22Rv1 (cell line): ENCODE measurements at regions not wholly inside any gene's neighbourhood (a gene's known extent, or its start where the extent isn't known, plus 50 kb on each side); places are given as distances from the start of the nearest gene placed in this dataset.

Experiments used
- H3K27ac ChIP-seq: fragments of 450-650 bp; 2 replicates; pipeline ENCODE4 v1.5.1; 2017
- ZFX ChIP-seq: fragments of 450-650 bp; IDR thresholded peaks from 2 replicates; pipeline ENCODE4 v1.6.1; 2017; ENCODE audit warnings: antibody characterized with exemption, borderline replicate concordance
- TF ChIP-seq, protein P1 (sequence below): fragments of 450-650 bp; IDR thresholded peaks from 2 replicates; pipeline ENCODE4 v1.5.1; 2017; ENCODE audit warnings: mild to moderate bottlenecking

DNA sequence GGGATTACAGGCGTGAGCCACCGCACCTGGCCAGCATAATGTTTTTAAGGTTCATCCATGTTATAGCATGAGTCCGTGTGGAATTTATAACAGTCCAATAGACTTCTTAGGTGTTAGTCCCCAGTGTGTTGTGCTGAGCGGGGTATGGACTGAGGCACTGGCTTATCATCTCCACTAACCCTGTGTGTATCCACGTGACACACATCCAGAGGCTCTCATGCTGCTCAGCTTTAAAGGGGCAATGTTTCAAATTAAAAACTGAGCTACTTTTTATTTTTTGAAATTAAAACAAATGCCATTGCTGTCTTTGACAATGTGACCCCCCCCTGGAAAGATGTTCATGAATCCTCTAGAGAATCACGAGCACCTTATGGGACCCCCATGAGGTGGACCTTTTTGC, 54.3 kb upstream of the TRERF1 start:
- H3K27ac ChIP-seq = no peak overlapping the region
- no peak for TF ChIP-seq ZFX
- TF ChIP-seq, protein P1, sequence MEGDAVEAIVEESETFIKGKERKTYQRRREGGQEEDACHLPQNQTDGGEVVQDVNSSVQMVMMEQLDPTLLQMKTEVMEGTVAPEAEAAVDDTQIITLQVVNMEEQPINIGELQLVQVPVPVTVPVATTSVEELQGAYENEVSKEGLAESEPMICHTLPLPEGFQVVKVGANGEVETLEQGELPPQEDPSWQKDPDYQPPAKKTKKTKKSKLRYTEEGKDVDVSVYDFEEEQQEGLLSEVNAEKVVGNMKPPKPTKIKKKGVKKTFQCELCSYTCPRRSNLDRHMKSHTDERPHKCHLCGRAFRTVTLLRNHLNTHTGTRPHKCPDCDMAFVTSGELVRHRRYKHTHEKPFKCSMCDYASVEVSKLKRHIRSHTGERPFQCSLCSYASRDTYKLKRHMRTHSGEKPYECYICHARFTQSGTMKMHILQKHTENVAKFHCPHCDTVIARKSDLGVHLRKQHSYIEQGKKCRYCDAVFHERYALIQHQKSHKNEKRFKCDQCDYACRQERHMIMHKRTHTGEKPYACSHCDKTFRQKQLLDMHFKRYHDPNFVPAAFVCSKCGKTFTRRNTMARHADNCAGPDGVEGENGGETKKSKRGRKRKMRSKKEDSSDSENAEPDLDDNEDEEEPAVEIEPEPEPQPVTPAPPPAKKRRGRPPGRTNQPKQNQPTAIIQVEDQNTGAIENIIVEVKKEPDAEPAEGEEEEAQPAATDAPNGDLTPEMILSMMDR = no peak

DNA sequence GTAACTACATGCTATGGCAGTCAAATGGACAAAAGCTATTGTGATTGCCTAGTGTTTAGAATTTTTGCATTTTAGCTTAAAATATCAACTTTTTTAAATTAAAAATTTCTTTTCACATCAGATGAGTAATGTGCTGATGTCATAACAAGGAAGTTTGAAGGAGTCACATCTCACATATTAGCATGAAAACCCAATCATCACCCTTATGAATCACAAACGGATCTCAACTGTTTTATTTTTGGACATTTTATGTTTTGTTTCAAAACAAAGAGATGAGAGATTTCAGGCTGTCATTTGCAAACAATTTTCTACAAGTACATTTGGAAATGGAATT, 53.6 kb upstream of the TRERF1 start:
- TF ChIP-seq, protein P1 = no peak
- TF ChIP-seq ZFX = no peak
- H3K27ac ChIP-seq = no peak overlapping the region

DNA sequence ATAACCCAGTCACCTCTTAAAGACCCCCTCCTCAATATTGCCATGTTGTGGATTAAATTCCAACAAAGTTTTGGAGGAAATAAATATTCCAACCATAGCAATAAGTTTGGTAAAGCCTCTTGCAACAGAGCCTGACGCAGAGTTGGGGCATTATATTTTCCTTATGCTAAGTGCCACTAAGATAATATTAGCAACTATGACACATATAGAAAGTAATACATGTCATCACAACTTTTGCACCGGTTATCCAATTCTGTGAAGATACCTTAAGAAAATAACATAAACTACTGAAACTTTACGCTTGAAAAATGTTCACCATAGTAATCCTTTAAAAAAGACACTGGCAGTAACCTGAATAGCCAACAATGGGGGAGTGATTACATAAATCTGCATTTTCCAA, 52.2 kb upstream of the TRERF1 start:
- TF ChIP-seq, protein P1 = no peak
- TF ChIP-seq ZFX = no peak
- H3K27ac ChIP-seq = no peak overlapping the region

DNA sequence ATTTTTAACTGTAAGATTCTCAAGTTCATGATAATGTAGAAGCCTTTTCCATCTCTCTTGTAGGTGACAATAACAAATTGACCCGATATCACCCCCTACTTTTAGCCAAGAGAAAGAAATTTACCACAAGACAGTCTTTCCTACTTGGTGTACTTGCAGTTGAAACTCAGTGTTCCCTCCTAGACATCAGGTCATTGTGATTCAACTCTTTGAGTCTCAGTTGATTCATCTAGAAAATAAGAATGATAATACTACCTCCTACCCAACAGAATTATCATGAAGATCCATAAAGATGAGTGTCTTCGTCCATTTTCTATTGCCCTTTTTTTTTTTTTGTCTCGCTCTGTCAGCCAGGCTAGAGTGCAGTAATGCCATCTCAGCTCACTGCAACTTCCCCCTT, 51.3 kb upstream of the TRERF1 start:
- no peak for TF ChIP-seq ZFX
- TF ChIP-seq, protein P1 = no peak
- H3K27ac ChIP-seq = no peak overlapping the region

DNA sequence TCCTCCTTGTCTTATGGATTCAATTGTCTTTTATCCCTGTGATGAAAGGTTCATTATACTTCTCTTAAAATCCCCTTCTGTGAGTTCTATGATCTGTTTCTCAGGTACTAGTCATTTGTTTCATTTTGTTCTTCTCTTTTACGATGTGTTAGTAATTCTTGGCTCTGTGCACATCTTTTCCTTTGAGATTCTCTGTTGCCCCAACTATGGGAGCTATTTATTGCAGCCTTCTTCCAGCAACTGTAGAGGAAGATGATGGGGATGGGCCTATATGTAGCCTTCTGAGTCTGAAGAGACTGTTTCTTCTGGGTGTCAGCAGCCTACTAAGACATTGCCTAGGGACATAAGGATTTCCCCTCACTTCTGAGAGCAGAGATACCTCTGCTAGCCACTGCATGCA, 50.4 kb upstream of the TRERF1 start:
- no peak overlapping the region for H3K27ac ChIP-seq
- TF ChIP-seq, protein P1 = no peak
- no peak for TF ChIP-seq ZFX
